ENCODE measurements at regions not wholly inside any gene's neighbourhood (a gene's known extent, or its start where the extent isn't known, plus 50 kb on each side); places are given as distances from the start of the nearest gene placed in this dataset.
"Not testable (repeated sequence)": the region's sequence is repeated elsewhere in the genome, so short reads cannot be mapped to it uniquely, and the experiment has no call there.

GRCh38 chr10:43862756-43863155 is 214.1 kb upstream of the ZNF32 start:
- no peak for DNase-seq

- DNase-seq, result no peak
Observed at GRCh38 chr10:43861966-43862751, 213.5 kb upstream of the ZNF32 start.

- DNase-seq, result no peak
Observed at GRCh38 chr10:43859016-43859525, 210.4 kb upstream of the ZNF32 start.

- DNase-seq, result no peak
Observed at GRCh38 chr10:43857931-43858315, 209.2 kb upstream of the ZNF32 start.

- no peak for DNase-seq
Observed at GRCh38 chr10:43857206-43857930, 208.7 kb upstream of the ZNF32 start.

GRCh38 chr10:43856299-43856698 is 207.6 kb upstream of the ZNF32 start:
- DNase-seq, result no peak

- no peak for DNase-seq
Observed at GRCh38 chr10:43855667-43856210, 207.1 kb upstream of the ZNF32 start.

GRCh38 chr10:43854007-43854406 is 205.3 kb upstream of the ZNF32 start:
- no peak for DNase-seq

- no peak for DNase-seq
Observed at GRCh38 chr10:43853369-43853768, 204.7 kb upstream of the ZNF32 start.

GRCh38 chr10:43852644-43853214 is 204.0 kb upstream of the ZNF32 start:
- no peak for DNase-seq

- no peak for DNase-seq
Observed at GRCh38 chr10:43852149-43852548, 203.5 kb upstream of the ZNF32 start.

GRCh38 chr10:43851030-43851429 is 202.3 kb upstream of the ZNF32 start:
- DNase-seq, result peak; percentile 0

- no peak for DNase-seq
Observed at GRCh38 chr10:43849551-43849950, 200.9 kb upstream of the ZNF32 start.

GRCh38 chr10:43846968-43847367 is 198.3 kb upstream of the ZNF32 start:
- DNase-seq, result no peak

GRCh38 chr10:43846187-43846680 is 197.6 kb upstream of the ZNF32 start:
- no peak for DNase-seq

- no peak for DNase-seq
Observed at GRCh38 chr10:43845121-43845520, 196.4 kb upstream of the ZNF32 start.

GRCh38 chr10:43844221-43844620 is 195.5 kb upstream of the ZNF32 start:
- no peak for DNase-seq

- no peak for DNase-seq
Observed at GRCh38 chr10:43843321-43844101, 194.8 kb upstream of the ZNF32 start.

GRCh38 chr10:43842496-43842895 is 193.8 kb upstream of the ZNF32 start:
- DNase-seq, result no peak

GRCh38 chr10:43842072-43842471 is 193.4 kb upstream of the ZNF32 start:
- DNase-seq, result no peak

- DNase-seq, result no peak
Observed at GRCh38 chr10:43839973-43840372, 191.3 kb upstream of the ZNF32 start.

- not testable (repeated sequence) for DNase-seq
Observed at GRCh38 chr10:43834751-43835150, 186.1 kb upstream of the ZNF32 start.

- no peak for DNase-seq
Observed at GRCh38 chr10:43827853-43828252, 179.2 kb upstream of the ZNF32 start.
